Activated CD4-positive, alpha-beta T cell treated with anti-CD3 and anti-CD28 coated beads, Interleukin-2, Interleukin-6, amounts not matched to agents 100 ng/mL and 50 ng/mL, durations not matched to agents 16 hours and 8 hours (primary cell): ENCODE measurements at regions not wholly inside any gene's neighbourhood (a gene's known extent, or its start where the extent isn't known, plus 50 kb on each side); places are given as distances from the start of the nearest gene placed in this dataset.
"Not testable (repeated sequence)": the region's sequence is repeated elsewhere in the genome, so short reads cannot be mapped to it uniquely, and the experiment has no call there.

Experiments
- DNase-seq: peaks from one replicate; pipeline ENCODE4 v3.0.0-alpha.2; 2020

GRCh38 chrX:106378616-106379015, 210.5 kb downstream of the PWWP3B start:
- peak; percentile 2 for DNase-seq

GRCh38 chrX:106391284-106391911, 220.4 kb upstream of the RADX start:
- no peak for DNase-seq

DNA sequence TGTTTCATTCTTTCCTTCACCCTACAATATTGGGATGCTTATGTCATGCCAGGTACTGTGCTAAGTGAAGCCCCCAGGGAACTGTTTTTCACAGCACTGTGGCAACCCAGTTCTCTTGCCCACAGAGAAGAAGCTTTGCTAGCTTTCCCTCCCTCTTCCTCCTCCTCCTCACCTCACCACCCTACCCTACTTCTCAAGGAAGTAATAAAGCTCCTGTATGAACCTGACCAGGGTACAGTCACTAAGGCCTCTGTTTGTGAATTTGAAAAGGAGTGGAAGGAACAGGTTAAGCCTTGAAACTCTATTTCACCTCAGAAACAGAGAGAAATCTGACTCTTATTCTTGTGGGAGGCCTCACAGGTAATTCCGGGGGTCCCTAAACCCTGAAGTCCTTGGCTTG, 219.4 kb upstream of the RADX start:
- DNase-seq: no peak

- DNase-seq: peak; percentile 2
Measured at GRCh38 chrX:106397788-106398538, 213.8 kb upstream of the RADX start.

GRCh38 chrX:106401965-106402559, 209.7 kb upstream of the RADX start:
- DNase-seq: no peak

- DNase-seq: no peak
Measured at GRCh38 chrX:106404512-106404911, 207.3 kb upstream of the RADX start.

DNA sequence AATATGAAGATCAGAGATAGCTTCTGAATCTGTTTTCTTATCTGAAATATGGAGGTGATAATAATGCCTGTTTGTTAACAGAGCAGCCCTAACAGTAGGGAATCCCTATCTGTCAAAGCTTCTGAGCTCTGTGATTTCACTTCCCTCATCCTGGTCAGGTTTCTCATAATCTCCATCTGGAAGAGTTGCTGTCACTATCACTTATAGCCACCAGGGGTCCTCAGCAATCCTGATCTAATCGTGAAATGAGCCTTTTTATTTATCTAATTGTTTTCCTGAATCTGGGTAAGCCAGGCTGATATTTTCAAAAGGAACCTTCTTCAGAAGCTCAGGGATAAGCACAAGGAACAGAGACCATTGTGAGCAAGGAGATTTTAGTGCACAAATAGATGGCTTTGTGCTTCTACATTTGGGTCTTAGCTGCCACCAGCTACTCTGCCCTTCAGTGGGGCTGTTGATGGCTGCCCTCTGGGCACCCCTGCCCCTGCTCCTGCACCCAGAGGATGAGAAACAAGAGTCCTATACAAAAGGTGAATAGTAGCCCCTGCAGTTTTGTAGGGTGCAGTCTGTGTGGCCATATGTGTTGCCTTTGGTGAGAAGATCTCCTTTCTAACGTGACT, 196.4 kb upstream of the RADX start:
- peak; percentile 37 for DNase-seq

- DNase-seq: no peak
Measured at GRCh38 chrX:106436691-106437090, 175.1 kb upstream of the RADX start.

- no peak for DNase-seq
Measured at GRCh38 chrX:106437407-106437806, 174.4 kb upstream of the RADX start.

DNA sequence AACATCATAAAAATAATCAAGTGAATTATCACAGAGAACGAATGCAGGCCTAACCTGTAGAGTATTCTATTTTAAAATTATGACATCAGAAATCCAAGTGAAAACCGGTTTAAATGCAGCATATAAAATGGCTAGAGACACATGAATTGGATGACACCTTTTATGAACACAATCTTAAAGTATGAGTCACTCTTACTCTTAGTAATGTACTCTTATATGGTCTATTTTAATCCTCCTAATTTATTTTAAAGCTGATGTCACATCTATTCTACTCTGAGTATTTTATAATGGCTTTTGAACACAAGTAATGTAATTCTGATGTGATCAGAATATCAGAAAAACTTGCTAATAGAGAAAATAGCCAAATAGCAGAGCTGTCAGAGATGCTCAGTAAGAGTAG, 161.4 kb upstream of the RADX start:
- no peak for DNase-seq

GRCh38 chrX:106451933-106452332, 159.8 kb upstream of the RADX start:
- DNase-seq: no peak

- DNase-seq: peak; percentile 5
Measured at GRCh38 chrX:106454991-106455390, 156.8 kb upstream of the RADX start.

DNA sequence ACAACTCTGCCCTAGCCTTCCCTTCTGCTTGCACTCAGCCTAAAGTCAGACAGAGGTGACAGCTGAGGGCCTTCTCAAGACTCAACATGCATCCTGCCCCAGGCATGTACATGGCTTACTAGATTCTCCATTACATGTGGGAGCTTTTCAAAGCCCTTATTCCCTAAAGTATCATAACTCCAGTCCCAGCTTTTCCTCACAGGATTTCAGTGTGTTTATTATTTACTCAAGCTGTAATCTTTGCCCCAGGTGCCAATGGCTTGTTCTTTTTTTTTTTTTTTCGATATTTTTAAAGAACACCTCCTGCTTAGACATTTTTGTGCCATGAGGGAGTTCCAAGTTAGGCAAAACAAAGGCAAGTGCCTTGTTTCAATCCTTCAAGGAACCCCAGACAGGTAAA, 154.0 kb upstream of the RADX start:
- no peak for DNase-seq

- no peak for DNase-seq
Measured at GRCh38 chrX:106467422-106467821, 144.4 kb upstream of the RADX start.

GRCh38 chrX:106467943-106468342, 143.8 kb upstream of the RADX start:
- no peak for DNase-seq

DNA sequence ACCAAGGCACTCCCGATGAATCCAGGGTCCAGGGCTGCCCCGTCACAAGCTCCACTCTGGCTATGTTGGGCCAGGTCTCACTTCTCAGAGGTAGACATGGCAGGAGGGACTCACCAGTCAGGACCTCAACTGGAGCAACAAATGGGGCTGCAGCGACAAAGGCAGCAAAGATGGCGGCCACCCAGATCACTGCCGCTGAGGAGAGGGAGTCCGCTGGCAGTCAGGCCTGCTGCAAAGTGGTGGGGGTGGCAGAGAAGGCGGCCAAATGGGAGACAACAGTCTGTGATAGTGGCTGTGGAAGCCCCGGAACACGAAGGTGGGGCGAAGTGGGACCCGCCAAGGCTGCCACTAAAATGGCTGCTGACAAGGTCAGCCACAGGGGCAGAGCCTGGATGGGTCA, 143.3 kb upstream of the RADX start:
- DNase-seq: no peak

DNA sequence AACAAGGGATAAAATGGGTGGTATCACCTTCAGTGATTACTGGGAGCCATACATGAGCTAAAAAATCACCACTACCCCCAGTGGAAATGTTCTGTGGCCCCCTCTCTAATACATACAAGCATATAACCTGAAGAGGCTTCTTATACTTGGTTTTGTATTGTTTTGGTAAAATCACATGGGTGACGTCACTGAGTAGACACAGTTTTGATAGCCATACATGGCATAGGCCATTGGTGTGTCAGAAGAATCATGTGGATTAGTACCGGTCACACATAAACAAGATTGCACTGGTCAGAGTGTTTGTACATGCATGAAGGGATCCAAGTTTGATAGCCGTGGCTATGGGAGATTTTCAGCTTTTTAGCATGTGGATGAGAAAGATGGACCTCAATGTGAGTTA, 131.9 kb upstream of the RADX start:
- no peak for DNase-seq

- DNase-seq: peak; percentile 70
Measured at GRCh38 chrX:106481341-106481740, 130.4 kb upstream of the RADX start.

DNA sequence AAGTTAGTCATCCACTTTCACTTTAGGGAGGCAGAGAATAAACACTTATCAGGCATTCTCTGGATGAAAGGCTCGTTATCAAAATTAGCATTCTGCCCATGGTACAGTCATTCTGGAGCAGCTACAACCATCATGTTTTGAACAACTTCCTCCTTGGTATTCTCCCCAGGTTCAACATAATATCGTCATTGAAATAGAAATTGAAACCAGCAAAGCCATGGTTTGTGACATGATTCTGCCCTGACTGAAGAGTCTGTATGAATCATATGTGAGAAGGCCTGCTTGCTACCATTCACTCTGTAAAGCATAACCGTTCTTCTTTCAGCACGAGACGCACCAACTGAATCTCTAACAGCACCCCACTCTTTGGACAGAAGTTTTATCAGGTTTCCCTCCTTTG, 127.5 kb upstream of the RADX start:
- peak; percentile 87 for DNase-seq

DNA sequence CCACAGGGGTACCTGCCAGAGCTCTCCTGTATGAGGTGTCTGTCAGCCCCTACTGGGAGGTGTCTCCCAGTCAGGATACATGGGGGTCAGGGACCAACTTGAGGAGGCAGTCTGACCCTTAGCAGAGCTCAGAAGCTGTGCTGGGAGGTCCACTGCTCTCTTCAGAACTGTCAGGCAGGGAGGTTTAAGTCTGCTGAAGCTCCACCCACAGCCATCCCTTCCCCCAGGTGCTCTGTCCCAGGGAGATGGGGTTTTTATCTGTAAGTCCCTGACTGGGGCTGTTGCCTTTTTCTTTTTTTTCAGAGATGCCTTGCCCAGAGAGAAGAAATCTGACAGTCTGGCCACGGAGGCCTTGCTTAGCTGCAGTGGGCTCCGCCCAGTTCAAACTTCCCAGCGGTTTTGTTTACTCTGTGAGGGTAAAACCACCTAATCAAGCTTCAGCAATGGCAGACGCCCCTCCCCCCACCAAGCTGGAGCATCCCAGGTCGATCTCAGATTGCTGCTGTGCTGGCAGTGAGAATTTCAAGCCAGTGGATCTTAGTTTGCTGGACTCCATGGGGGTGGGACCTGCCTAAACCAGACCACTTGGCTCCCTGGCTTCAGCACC, 118.5 kb upstream of the RADX start:
- DNase-seq: not testable (repeated sequence)

GRCh38 chrX:106499473-106499872, 112.3 kb upstream of the RADX start:
- no peak for DNase-seq

DNA sequence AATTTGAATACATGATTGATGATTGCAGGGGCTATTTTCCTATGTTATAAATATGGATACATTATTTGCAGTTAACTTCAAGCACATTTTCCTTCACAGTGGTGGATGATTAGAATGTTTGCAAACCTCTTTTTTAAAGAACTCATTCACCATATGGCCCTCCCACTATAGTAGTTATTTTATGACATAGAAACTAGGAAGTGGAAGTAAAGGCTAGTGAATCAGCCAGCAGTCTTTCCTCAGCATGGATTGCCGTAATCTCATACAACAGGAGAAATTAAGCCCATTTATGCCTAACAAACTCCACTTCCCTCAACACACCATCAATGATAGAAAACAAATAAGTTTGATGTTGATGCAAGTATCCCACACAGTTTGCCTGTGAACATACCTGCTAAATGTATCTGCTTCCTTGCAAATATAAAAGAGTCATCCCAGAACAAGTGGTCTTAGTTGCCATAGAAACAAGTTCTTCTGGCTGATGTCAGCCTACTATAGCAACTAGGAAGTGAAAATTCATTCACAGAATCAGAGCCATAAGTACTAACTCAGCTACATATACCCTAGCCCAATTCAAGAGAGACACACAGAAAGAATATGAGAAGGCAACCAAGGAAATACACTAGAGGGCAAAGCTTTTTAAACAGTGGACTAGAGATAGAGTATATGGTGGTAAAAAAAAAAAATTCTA, 100.9 kb upstream of the RADX start:
- no peak for DNase-seq
